WI38 (cell line): ENCODE measurements at regions not wholly inside any gene's neighbourhood (a gene's known extent, or its start where the extent isn't known, plus 50 kb on each side); places are given as distances from the start of the nearest gene placed in this dataset.

ENCODE experiments used
- H3K4me3 ChIP-seq: 2 replicates; pipeline ENCODE4 v1.5.1; 2011; ENCODE audit warnings: low read depth, mild to moderate bottlenecking, control low read depth, low read length
- TF ChIP-seq, protein P1 (sequence below): IDR thresholded peaks from 2 replicates; pipeline ENCODE4 v1.5.1; 2012; ENCODE audit warnings: low read depth, mild to moderate bottlenecking, control low read depth, low read length

GRCh38 chr1:55624766-55625165 is 409.6 kb upstream of the USP24 start:
- TF ChIP-seq, protein P1, sequence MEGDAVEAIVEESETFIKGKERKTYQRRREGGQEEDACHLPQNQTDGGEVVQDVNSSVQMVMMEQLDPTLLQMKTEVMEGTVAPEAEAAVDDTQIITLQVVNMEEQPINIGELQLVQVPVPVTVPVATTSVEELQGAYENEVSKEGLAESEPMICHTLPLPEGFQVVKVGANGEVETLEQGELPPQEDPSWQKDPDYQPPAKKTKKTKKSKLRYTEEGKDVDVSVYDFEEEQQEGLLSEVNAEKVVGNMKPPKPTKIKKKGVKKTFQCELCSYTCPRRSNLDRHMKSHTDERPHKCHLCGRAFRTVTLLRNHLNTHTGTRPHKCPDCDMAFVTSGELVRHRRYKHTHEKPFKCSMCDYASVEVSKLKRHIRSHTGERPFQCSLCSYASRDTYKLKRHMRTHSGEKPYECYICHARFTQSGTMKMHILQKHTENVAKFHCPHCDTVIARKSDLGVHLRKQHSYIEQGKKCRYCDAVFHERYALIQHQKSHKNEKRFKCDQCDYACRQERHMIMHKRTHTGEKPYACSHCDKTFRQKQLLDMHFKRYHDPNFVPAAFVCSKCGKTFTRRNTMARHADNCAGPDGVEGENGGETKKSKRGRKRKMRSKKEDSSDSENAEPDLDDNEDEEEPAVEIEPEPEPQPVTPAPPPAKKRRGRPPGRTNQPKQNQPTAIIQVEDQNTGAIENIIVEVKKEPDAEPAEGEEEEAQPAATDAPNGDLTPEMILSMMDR: no peak
- no peak overlapping the region for H3K4me3 ChIP-seq

DNA sequence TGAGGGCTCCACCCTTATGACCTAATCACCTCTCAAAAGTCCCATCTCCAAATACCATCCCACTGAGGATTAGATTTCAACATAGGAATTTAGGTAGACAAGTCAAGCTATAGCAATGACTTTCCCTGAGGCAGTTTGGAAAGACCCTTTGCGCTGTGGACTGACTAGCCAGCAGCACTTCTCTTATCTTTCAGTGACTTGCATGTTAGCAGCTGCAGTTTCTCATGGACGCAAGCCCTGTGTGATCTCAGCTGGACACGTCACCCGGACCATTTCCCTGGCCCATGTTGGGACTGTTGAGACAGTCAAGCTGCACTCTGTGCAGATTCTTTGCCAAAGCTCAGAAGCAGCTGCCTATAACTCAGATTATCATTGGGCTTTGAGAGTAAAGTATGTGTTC is 408.1 kb upstream of the USP24 start:
- TF ChIP-seq, protein P1: no peak
- no peak overlapping the region for H3K4me3 ChIP-seq

GRCh38 chr1:55622074-55622473 is 406.9 kb upstream of the USP24 start:
- no peak overlapping the region for H3K4me3 ChIP-seq
- TF ChIP-seq, protein P1: no peak

- TF ChIP-seq, protein P1: no peak
- no peak overlapping the region for H3K4me3 ChIP-seq
Observed at GRCh38 chr1:55618199-55618598, 403.0 kb upstream of the USP24 start.

GRCh38 chr1:55617288-55617982 is 402.3 kb upstream of the USP24 start:
- TF ChIP-seq, protein P1: no peak
- H3K4me3 ChIP-seq: no peak overlapping the region

- TF ChIP-seq, protein P1: no peak
- H3K4me3 ChIP-seq: no peak overlapping the region
Observed at GRCh38 chr1:55612988-55613387, 397.8 kb upstream of the USP24 start.

GRCh38 chr1:55611123-55611522 is 396.0 kb upstream of the USP24 start:
- H3K4me3 ChIP-seq: no peak overlapping the region
- TF ChIP-seq, protein P1: no peak
